Naive thymus-derived CD4-positive, alpha-beta T cell (primary cell): ENCODE measurements at regions not wholly inside any gene's neighbourhood (a gene's known extent, or its start where the extent isn't known, plus 50 kb on each side); places are given as distances from the start of the nearest gene placed in this dataset.

Experiments used
- ATAC-seq: fragments of 150-1000 bp; cut with Tn5 transposase; 2 replicates; pipeline ENCODE4 v1.10.0; 2021; ENCODE audit warnings: mild to moderate bottlenecking, moderate library complexity
- CTCF ChIA-PET: fragments of 350-600 bp; sonication (Branson Sonifier 250); formaldehyde crosslinking; loops from one replicate; lab custom pipeline; 2021; ENCODE audit warnings: antibody characterized with exemption; lab: Charles Lee
- POLR2A ChIA-PET: fragments of 350-600 bp; sonication (Branson Sonifier 250); formaldehyde crosslinking; loops from one replicate; lab custom pipeline; 2021; ENCODE audit warnings: antibody characterized with exemption, inconsistent platforms; lab: Charles Lee
- DNase-seq, 9 donors: peaks; one replicate each; pipeline versions ENCODE4 v3.0.0 to v3.0.0-alpha.2; 2020 to 2022; ENCODE audit warnings: mixed read lengths in 1 of 9
- H3K27ac ChIP-seq: one replicate; pipeline ENCODE4 v1.7.0; 2013; ENCODE audit warnings: mild to moderate bottlenecking, low read depth, low read length, moderate library complexity
- H3K27me3 ChIP-seq, 2 donors: one replicate each; pipeline ENCODE4 v1.7.0; 2013; ENCODE audit warnings: low read length in 2 of 2, mild to moderate bottlenecking in 2 of 2, moderate library complexity in 2 of 2; ENCODE audit not compliant: control insufficient read depth in 2 of 2, insufficient read depth in 2 of 2
- H3K36me3 ChIP-seq, 3 experiments: 1 replicate in 2 of 3; 2 replicates in 1 of 3; pipeline ENCODE4 v1.7.0; 2013; ENCODE audit warnings: low read length in 3 of 3, mild to moderate bottlenecking in 3 of 3, moderate library complexity in 1 of 3; ENCODE audit not compliant: insufficient read depth in 3 of 3, control insufficient read depth in 2 of 3
- H3K4me1 ChIP-seq, 2 donors: one replicate each; pipeline ENCODE4 v1.7.0; 2013; ENCODE audit warnings: low read length in 2 of 2, mild to moderate bottlenecking in 2 of 2, moderate library complexity in 1 of 2; ENCODE audit not compliant: control insufficient read depth in 2 of 2, insufficient read depth in 2 of 2
- H3K4me3 ChIP-seq: 2 replicates; pipeline ENCODE4 v1.7.0; 2013; ENCODE audit warnings: mild to moderate bottlenecking, low read length
- H3K9me3 ChIP-seq, 3 experiments: 1 replicate in 2 of 3; 2 replicates in 1 of 3; pipeline ENCODE4 v1.7.0; 2013; ENCODE audit warnings: low read length in 3 of 3; ENCODE audit not compliant: control insufficient read depth in 2 of 3
- H3K27ac Mint-ChIP-seq, 9 donors: one replicate each; pipeline ENCODE4 v1.8.0; 2020 to 2022; ENCODE audit warnings: mixed read lengths in 9 of 9, mild to moderate bottlenecking in 8 of 9, moderate library complexity in 5 of 9, inconsistent platforms in 2 of 9
- H3K27me3 Mint-ChIP-seq, 5 donors: one replicate each; pipeline ENCODE4 v1.8.0; 2021 to 2022; ENCODE audit warnings: mixed read lengths in 5 of 5, mild to moderate bottlenecking in 1 of 5
- H3K36me3 Mint-ChIP-seq, 5 donors: one replicate each; pipeline ENCODE4 v1.8.0; 2020 to 2022; ENCODE audit warnings: mixed read lengths in 5 of 5, mild to moderate bottlenecking in 3 of 5, inconsistent platforms in 1 of 5
- H3K4me1 Mint-ChIP-seq, 7 donors: one replicate each; pipeline ENCODE4 v1.8.0; 2020 to 2022; ENCODE audit warnings: mixed read lengths in 7 of 7, mild to moderate bottlenecking in 3 of 7, inconsistent platforms in 1 of 7
- H3K4me3 Mint-ChIP-seq, 10 donors: one replicate each; pipeline ENCODE4 v1.8.0; 2020 to 2022; ENCODE audit warnings: mild to moderate bottlenecking in 10 of 10, mixed read lengths in 10 of 10, moderate library complexity in 6 of 10, inconsistent platforms in 2 of 10
- H3K9me3 Mint-ChIP-seq, 11 donors: one replicate each; pipeline ENCODE4 v1.8.0; 2020 to 2022; ENCODE audit warnings: mixed read lengths in 11 of 11, mild to moderate bottlenecking in 4 of 11, inconsistent platforms in 1 of 11, moderate library complexity in 1 of 11
- intact Hi-C, 2 donors: fragments of 100-400 bp; cut with micrococcal nuclease; formaldehyde crosslinking; loops; one replicate each; pipeline ENCODE4 v1.15.1; 2023

GRCh38 chr12:125249066-125249824 is 184.0 kb downstream of the AACS start:
- H3K4me1 ChIP-seq = no peaks in the 10 kb centered on the region
- Mint-ChIP-seq H3K36me3 (no peaks in the 10 kb centered on the region), H3K27me3 (peaks cover 4 to 33% (median 11%) of the 10 kb centered on the region in 5 donors), H3K27ac (no peak overlapping the region), H3K4me3 (no peak overlapping the region), H3K4me1 (no peaks in the 10 kb centered on the region), H3K9me3 (no peaks in the 10 kb centered on the region)
- ChIA-PET CTCF (no interaction called here), POLR2A (no interaction called here)
- no peak overlapping the region for H3K4me3 ChIP-seq
- intact Hi-C loops = no loop called here
- H3K27ac ChIP-seq = no peak overlapping the region
- H3K36me3 ChIP-seq = no peaks in the 10 kb centered on the region
- H3K9me3 ChIP-seq = no peaks in the 10 kb centered on the region
- no peaks in the 10 kb centered on the region for H3K27me3 ChIP-seq
- ATAC-seq (no peak), DNase-seq (no peak)

GRCh38 chr12:125249932-125250331 is 184.7 kb downstream of the AACS start:
- Mint-ChIP-seq H3K36me3 (no peaks in the 10 kb centered on the region), H3K27me3 (peaks cover 4 to 28% (median 6%) of the 10 kb centered on the region in 5 donors), H3K9me3 (no peaks in the 10 kb centered on the region), H3K27ac (no peak overlapping the region), H3K4me1 (no peaks in the 10 kb centered on the region), H3K4me3 (no peak overlapping the region)
- POLR2A ChIA-PET = no interaction called here
- no peaks in the 10 kb centered on the region for H3K4me1 ChIP-seq
- H3K36me3 ChIP-seq = no peaks in the 10 kb centered on the region
- ATAC-seq (no peak), DNase-seq (no peak)
- H3K4me3 ChIP-seq = no peak overlapping the region
- CTCF ChIA-PET = no interaction called here
- H3K9me3 ChIP-seq = no peaks in the 10 kb centered on the region
- no peaks in the 10 kb centered on the region for H3K27me3 ChIP-seq
- intact Hi-C loops = no loop called here
- H3K27ac ChIP-seq = no peak overlapping the region

DNA sequence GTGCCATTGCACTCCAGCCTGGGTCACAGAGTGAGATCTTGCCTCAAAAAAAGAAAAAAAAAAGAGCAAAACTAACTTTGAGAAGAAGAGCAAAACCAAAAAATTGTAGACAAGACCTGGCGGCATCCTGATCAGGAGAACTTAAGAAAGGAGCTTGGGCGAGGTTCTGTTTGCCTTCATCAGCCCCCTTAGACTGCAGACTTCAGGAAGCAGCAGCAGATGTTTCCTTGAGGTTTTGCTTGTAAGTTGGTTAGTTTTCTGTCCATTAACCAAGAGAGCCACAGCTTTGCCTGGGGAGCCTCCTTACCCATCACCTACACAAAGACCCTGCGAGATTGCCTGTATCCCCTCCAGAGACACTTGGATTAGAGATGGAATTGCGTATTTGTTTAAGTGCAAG is 189.0 kb downstream of the AACS start:
- ChIA-PET POLR2A (no interaction called here), CTCF (no interaction called here)
- Mint-ChIP-seq H3K27ac (no peak overlapping the region), H3K9me3 (peaks cover 0 to 5% (median 0%) of the 10 kb centered on the region in 11 donors), H3K27me3 (peaks cover 0 to 20% (median 9%) of the 10 kb centered on the region in 5 donors), H3K36me3 (no peaks in the 10 kb centered on the region), H3K4me3 (no peak overlapping the region), H3K4me1 (no peaks in the 10 kb centered on the region)
- ATAC-seq (no peak), DNase-seq (no peak)
- H3K27me3 ChIP-seq = no peaks in the 10 kb centered on the region
- H3K4me3 ChIP-seq = no peak overlapping the region
- H3K36me3 ChIP-seq = no peaks in the 10 kb centered on the region
- intact Hi-C loops = no loop called here
- no peaks in the 10 kb centered on the region for H3K9me3 ChIP-seq
- no peaks in the 10 kb centered on the region for H3K4me1 ChIP-seq
- H3K27ac ChIP-seq = no peak overlapping the region

DNA sequence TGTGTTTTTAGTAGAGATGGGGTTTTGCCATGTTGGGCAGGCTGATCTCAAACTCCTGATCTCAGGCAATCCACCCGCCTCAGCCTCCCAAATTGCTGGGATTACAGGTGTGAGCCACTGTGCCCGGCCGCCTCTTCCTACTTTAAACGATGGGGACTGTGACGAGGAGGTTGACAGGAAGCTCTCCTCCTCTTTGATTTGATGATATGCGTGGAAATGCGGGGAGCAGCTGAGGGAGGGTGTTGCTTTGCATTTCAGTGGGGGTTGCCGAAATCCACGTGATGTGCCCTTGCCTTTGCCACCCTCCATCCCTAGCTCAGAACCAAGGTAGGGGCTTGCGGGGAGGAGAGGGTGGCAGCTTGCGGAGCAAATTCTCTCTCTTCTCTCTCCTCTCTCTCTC is 189.6 kb downstream of the AACS start:
- H3K36me3 Mint-ChIP-seq = no peaks in the 10 kb centered on the region
- peaks cover 0 to 25% (median 9%) of the 10 kb centered on the region in 5 donors for H3K27me3 Mint-ChIP-seq
- no peaks in the 10 kb centered on the region for H3K9me3 ChIP-seq
- intact Hi-C loops = no loop called here
- H3K36me3 ChIP-seq = no peaks in the 10 kb centered on the region
- ChIA-PET POLR2A (no interaction called here), CTCF (no interaction called here)
- no peak overlapping the region for H3K27ac ChIP-seq
- H3K27ac Mint-ChIP-seq = no peak overlapping the region
- no peaks in the 10 kb centered on the region for H3K4me1 Mint-ChIP-seq
- no peaks in the 10 kb centered on the region for H3K27me3 ChIP-seq
- H3K4me1 ChIP-seq = no peaks in the 10 kb centered on the region
- DNase-seq (no peak), ATAC-seq (no peak)
- no peak overlapping the region for H3K4me3 Mint-ChIP-seq
- no peak overlapping the region for H3K4me3 ChIP-seq
- H3K9me3 Mint-ChIP-seq = peaks cover 0 to 5% (median 0%) of the 10 kb centered on the region in 11 donors

DNA sequence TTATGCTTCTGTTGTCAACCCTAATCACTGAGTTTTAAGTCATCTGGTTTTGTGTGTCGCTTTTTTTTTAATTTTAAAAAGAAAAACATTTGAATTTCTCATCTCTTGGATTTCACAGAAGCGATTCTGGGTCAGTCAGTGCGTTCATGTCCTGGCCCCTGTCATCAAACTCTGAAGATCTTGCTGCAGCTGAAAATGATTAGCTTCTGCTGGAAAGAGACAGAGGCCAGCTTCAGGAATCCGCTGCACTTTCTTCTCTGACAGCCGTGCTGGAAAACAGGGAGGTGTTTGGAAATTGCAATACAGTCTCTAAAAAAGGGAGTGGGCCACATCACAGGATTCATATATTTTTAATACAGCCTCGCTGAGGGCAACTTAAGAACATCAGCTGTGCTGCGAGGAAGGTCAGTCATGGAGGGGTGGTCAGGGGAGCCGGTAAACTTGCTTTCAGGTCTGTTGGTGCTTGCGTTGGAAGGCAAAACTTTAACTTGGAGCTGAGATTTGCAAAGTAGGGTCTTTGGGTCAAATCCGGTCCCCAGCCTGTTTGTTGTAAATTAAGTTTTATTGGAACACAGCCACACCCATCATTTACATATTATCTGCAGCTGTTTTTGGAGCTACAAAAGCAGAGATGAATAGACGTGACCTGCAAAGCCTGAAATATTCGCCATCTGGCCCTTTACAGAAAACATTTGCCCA is 190.8 kb downstream of the AACS start:
- no peaks in the 10 kb centered on the region for H3K4me1 ChIP-seq
- POLR2A ChIA-PET = no interaction called here
- DNase-seq (no peak), ATAC-seq (no peak)
- no peaks in the 10 kb centered on the region for H3K9me3 ChIP-seq
- CTCF ChIA-PET = no interaction called here
- no peak overlapping the region for H3K4me3 ChIP-seq
- H3K27me3 ChIP-seq = no peaks in the 10 kb centered on the region
- H3K27me3 Mint-ChIP-seq = peaks cover 0 to 25% (median 11%) of the 10 kb centered on the region in 5 donors
- intact Hi-C loops = no loop called here
- no peak overlapping the region for H3K27ac Mint-ChIP-seq
- no peak overlapping the region for H3K27ac ChIP-seq
- no peaks in the 10 kb centered on the region for H3K36me3 ChIP-seq
- no peak overlapping the region for H3K4me3 Mint-ChIP-seq
- peaks cover 0 to 5% (median 0%) of the 10 kb centered on the region in 11 donors for H3K9me3 Mint-ChIP-seq
- no peaks in the 10 kb centered on the region for H3K4me1 Mint-ChIP-seq
- H3K36me3 Mint-ChIP-seq = no peaks in the 10 kb centered on the region

DNA sequence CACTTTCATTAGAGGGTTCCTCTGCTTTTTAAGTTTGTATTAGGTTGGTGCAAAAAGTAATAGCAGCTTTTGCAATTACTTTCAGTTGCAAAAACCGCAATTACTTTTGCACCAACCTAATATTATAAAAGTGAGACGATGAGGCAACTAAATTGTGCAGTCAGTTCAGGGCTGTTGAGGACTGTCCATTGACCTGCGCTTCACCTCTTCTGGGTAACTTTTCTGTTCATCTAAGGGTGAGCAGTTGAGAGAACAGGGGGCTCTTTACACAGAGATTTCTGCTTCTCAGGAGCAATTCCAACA is 191.3 kb downstream of the AACS start:
- no peaks in the 10 kb centered on the region for H3K9me3 ChIP-seq
- ChIA-PET CTCF (no interaction called here), POLR2A (no interaction called here)
- Mint-ChIP-seq H3K4me3 (no peak overlapping the region), H3K27ac (no peak overlapping the region), H3K36me3 (no peaks in the 10 kb centered on the region), H3K9me3 (peaks cover 0 to 5% (median 0%) of the 10 kb centered on the region in 11 donors), H3K27me3 (peaks cover 0 to 25% (median 14%) of the 10 kb centered on the region in 5 donors), H3K4me1 (no peaks in the 10 kb centered on the region)
- H3K4me3 ChIP-seq = no peak overlapping the region
- ATAC-seq (no peak), DNase-seq (no peak)
- H3K36me3 ChIP-seq = no peaks in the 10 kb centered on the region
- intact Hi-C loops = no loop called here
- no peak overlapping the region for H3K27ac ChIP-seq
- H3K4me1 ChIP-seq = no peaks in the 10 kb centered on the region
- H3K27me3 ChIP-seq = no peaks in the 10 kb centered on the region
